Breast epithelium (tissue), 4 donors: ENCODE measurements at regions not wholly inside any gene's neighbourhood (a gene's known extent, or its start where the extent isn't known, plus 50 kb on each side); places are given as distances from the start of the nearest gene placed in this dataset.

Experiments
- DNase-seq, 2 donors: peaks; one replicate each; pipeline ENCODE4 v3.0.0-alpha.2; 2019; ENCODE audit warnings: low spot score in 2 of 2
- H3K27ac ChIP-seq, 2 donors: fragments of 200-600 bp; sonication (generic) in 1 of 2; one replicate each; pipeline ENCODE4 v1.5.1; 2016 to 2019; ENCODE audit warnings: mild to moderate bottlenecking in 1 of 2
- H3K27me3 ChIP-seq, 2 donors: fragments of 200-600 bp; sonication (generic) in 1 of 2; one replicate each; pipeline versions ENCODE4 v1.5.1 to v1.6.0; 2017 to 2019; ENCODE audit warnings: control low read depth in 1 of 2, mild to moderate bottlenecking in 1 of 2
- H3K36me3 ChIP-seq: fragments of 200-600 bp; one replicate; pipeline ENCODE4 v1.5.1; 2019
- H3K4me1 ChIP-seq, 2 donors: fragments of 200-600 bp; sonication (generic); one replicate each; pipeline ENCODE4 v1.5.1; 2016 to 2019; ENCODE audit warnings: control low read depth in 1 of 2
- H3K4me3 ChIP-seq, 3 donors: fragments of 200-600 bp; sonication (generic); 1 replicate in 2 of 3; 2 replicates in 1 of 3; pipeline ENCODE4 v1.5.1; 2016 to 2019; ENCODE audit warnings: mild to moderate bottlenecking in 3 of 3, moderate library complexity in 2 of 3
- H3K9me3 ChIP-seq, 2 donors: fragments of 200-600 bp; sonication (generic) in 1 of 2; one replicate each; pipeline ENCODE4 v1.5.1; 2016 to 2019; ENCODE audit warnings: control low read depth in 1 of 2
- CTCF ChIP-seq, 3 donors: fragments of 450-650 bp; IDR thresholded peaks; one replicate each; pipeline ENCODE4 v1.5.1; 2016 to 2017; ENCODE audit warnings: antibody characterized with exemption in 3 of 3, mild to moderate bottlenecking in 3 of 3, moderate library complexity in 3 of 3
- POLR2A ChIP-seq: fragments of 450-650 bp; IDR thresholded peaks from one replicate; pipeline ENCODE4 v1.6.1; 2016; ENCODE audit warnings: antibody characterized with exemption, mild to moderate bottlenecking, moderate library complexity
- POLR2AphosphoS5 ChIP-seq, 3 donors: sonication (generic); formaldehyde crosslinking; IDR thresholded peaks; one replicate each; pipeline ENCODE4 v1.6.1; 2017; ENCODE audit warnings: antibody characterized with exemption in 3 of 3
- intact Hi-C: fragments of 100-400 bp; cut with DNase I; formaldehyde crosslinking; loops from one replicate; pipeline ENCODE4 v1.15.1; 2023; ENCODE audit warnings: low total_unique reads

DNA sequence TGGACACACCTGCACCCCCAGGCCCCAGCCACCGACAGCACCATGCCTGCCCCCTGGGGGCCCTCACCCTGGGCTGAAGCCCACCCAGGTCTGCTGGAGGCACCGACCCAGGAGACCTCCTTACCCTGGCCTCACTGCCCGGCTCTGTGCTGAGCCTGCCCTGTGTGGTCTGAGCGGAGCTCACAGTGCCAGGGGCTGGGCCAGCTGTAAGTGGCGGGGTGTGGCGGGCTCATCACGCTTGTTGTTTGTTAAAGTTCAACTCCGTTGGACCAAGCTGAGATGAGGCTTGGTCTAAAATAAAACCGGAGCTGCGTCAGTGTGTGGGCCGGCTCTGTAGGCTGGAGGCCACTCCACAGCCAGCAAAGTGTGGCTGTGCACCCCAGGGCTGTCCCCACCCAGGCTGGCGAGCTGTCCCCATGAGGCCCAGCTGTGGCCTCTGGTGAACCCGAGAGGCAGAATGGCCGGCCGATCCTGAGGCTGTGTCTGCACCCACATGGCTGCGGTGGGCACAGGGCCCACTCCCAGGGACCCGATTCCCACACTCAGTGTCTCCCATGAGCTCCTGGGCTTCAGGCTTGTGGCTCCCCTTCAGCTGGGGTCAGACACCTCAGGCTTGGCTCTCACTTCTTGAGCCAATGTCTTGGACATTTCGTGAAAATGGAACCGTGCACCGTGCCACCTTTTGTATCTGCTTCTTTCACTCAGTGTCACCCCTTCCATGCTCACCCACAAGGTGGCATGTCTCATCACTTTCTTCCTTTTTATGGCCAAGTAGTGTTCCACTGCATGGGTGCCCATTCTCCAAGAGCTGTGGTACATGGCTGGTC lies 137.9 kb downstream of the CTTN start:
- Histone ChIP-seq H3K4me3 (no peak overlapping the region), H3K27me3 (no peaks in the 10 kb centered on the region), H3K4me1 (no peaks in the 10 kb centered on the region), H3K9me3 (no peaks in the 10 kb centered on the region), H3K36me3 (no peaks in the 10 kb centered on the region), H3K27ac (no peak overlapping the region)
- DNase-seq, result peak in 1 of 2 donors; percentile 35
- intact Hi-C loops, result no loop called here
- TF ChIP-seq POLR2AphosphoS5 (IDR thresholded peaks at IDR 0.05) (no peak), CTCF (IDR thresholded peaks at IDR 0.05) (no peak), POLR2A (no peak)

- H3K4me1 ChIP-seq, result no peaks in the 10 kb centered on the region
- DNase-seq, result peak in 1 of 2 donors; percentile 41
- H3K36me3 ChIP-seq, result no peaks in the 10 kb centered on the region
- intact Hi-C loops, result no loop called here
- H3K27ac ChIP-seq, result no peak overlapping the region
- peaks cover 0 to 3% of the 10 kb centered on the region in 2 donors for H3K9me3 ChIP-seq
- no peaks in the 10 kb centered on the region for H3K27me3 ChIP-seq
- TF ChIP-seq CTCF (IDR thresholded peaks at IDR 0.05), result no peak
- TF ChIP-seq POLR2AphosphoS5 (IDR thresholded peaks at IDR 0.05), result no peak
- no peak for TF ChIP-seq POLR2A
- H3K4me3 ChIP-seq, result no peak overlapping the region
Observed at GRCh38 chr11:70537576-70538571, 139.5 kb downstream of the CTTN start.

DNA sequence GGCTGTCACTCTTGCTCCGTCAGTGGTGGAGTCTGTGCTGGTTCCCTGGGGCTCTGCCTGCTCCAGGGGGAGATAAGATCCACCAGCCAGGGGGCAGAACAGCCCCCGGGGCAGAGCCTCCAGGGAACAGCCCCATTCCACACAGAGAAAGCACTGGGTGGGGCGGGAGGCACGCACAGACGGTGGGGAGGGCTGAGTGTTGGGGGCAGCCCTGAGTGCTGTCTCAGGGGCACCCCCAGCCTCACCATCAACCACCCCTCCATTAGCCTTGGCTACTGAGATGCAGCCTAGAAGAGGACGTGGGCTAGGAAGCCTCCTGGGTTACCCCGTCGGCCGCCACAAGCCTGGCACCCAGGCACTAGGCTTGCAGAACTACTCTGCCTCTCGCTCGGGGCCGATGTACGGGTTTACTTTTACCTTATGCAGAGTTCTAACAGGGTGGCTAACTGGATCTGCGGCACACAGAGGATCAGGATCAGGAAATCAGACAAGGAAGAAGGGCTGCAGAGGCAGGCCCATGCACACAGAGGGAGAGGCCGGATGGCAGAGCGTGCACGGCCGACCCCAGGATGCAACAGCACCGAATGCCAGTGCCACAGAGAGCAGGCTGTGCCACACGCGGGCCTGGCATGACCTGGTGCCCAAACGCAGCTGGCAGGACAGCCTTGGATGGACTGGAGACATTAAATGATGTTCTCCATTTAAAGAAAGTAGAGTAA lies 140.5 kb downstream of the CTTN start:
- TF ChIP-seq POLR2A (no peak), POLR2AphosphoS5 (IDR thresholded peaks at IDR 0.05) (no peak)
- no peaks in the 10 kb centered on the region for H3K4me1 ChIP-seq
- intact Hi-C loops, result no loop called here
- peaks cover 0 to 3% of the 10 kb centered on the region in 2 donors for H3K9me3 ChIP-seq
- no peak overlapping the region for H3K4me3 ChIP-seq
- no peak for DNase-seq
- H3K27me3 ChIP-seq, result no peaks in the 10 kb centered on the region
- no peak overlapping the region for H3K27ac ChIP-seq
- no peaks in the 10 kb centered on the region for H3K36me3 ChIP-seq

DNA sequence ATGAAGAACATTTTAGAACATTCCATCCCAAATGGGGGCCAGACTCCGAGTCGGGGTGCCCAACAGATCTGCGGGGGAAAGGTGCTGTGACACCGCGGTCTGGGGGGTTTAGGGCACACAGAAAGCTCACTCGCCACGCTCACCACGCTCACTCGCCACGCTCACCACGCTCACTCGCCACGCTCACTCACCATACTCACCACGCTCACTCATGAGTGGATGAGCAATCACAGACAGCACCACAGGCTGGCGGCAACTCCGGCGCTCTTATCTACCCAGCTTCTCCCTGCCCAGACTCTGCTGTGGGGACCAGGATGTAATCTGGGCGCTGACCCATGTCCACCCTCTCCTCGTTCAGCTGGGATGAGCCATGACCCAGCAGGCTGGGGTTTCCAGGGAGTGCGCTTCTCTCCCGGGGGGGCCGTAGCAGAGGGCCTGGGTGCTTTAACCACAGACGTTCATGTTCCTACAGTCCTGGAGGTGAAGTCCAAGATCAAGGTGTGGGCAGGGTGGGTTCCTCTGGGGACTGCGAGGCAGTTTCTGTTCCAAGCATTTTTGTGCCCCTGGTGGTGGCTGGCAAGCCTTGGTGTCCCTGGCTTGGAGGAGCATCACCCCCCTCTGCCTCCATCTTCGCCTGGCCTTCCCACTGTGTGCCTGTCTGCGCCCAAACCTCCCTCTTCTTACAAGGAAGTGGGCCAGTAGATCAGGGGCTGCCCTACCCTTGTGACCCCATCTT lies 141.2 kb downstream of the CTTN start:
- intact Hi-C loops, result no loop called here
- no peak overlapping the region for H3K27ac ChIP-seq
- H3K27me3 ChIP-seq, result no peaks in the 10 kb centered on the region
- no peak for DNase-seq
- no peaks in the 10 kb centered on the region for H3K4me1 ChIP-seq
- H3K4me3 ChIP-seq, result no peak overlapping the region
- TF ChIP-seq POLR2A (no peak), CTCF (IDR thresholded peaks at IDR 0.05) (no peak), POLR2AphosphoS5 (IDR thresholded peaks at IDR 0.05) (no peak)
- no peaks in the 10 kb centered on the region for H3K36me3 ChIP-seq
- H3K9me3 ChIP-seq, result peaks cover 0 to 3% of the 10 kb centered on the region in 2 donors

GRCh38 chr11:70540196-70540595 lies 141.9 kb downstream of the CTTN start:
- intact Hi-C loops, result no loop called here
- no peak overlapping the region for H3K4me3 ChIP-seq
- no peak for DNase-seq
- H3K9me3 ChIP-seq, result peaks cover 0 to 3% of the 10 kb centered on the region in 2 donors
- no peaks in the 10 kb centered on the region for H3K4me1 ChIP-seq
- H3K27ac ChIP-seq, result no peak overlapping the region
- H3K27me3 ChIP-seq, result no peaks in the 10 kb centered on the region
- no peaks in the 10 kb centered on the region for H3K36me3 ChIP-seq
- TF ChIP-seq POLR2A (no peak), CTCF (IDR thresholded peaks at IDR 0.05) (no peak), POLR2AphosphoS5 (IDR thresholded peaks at IDR 0.05) (no peak)
